ENCODE measurements at regions not wholly inside any gene's neighbourhood (a gene's known extent, or its start where the extent isn't known, plus 50 kb on each side); places are given as distances from the start of the nearest gene placed in this dataset.

DNA sequence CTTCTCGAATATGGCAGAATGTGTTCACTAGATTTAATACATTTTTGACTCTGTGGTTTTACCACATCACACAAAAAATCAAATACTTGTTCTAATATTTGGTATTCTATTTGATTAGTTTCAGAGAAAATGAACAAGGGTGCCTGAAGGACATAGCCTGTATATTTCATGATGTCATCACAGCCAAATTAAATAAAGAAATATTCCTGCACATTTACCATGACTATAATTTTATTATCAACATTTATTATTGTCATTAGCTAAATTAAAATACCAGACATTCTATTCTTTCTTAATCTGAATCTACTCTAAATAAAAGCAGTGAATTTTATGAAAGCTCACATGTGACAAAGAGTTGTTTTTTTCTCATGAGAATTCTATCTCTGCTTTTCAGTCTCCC is 980.5 kb downstream of the PCDH18 start:
- peaks cover 4% of the 10 kb centered on the region; the same call in 1 of the 2 replicates for H3K4me1 ChIP-seq
- no peak overlapping the region for H3K4me3 ChIP-seq (ENCODE audit: low read depth, low read length)
- no peaks in the 10 kb centered on the region for H3K9me3 ChIP-seq
- H3K36me3 ChIP-seq = no peaks in the 10 kb centered on the region
- no peaks in the 10 kb centered on the region for H3K27me3 ChIP-seq
- TF ChIP-seq, protein P1, sequence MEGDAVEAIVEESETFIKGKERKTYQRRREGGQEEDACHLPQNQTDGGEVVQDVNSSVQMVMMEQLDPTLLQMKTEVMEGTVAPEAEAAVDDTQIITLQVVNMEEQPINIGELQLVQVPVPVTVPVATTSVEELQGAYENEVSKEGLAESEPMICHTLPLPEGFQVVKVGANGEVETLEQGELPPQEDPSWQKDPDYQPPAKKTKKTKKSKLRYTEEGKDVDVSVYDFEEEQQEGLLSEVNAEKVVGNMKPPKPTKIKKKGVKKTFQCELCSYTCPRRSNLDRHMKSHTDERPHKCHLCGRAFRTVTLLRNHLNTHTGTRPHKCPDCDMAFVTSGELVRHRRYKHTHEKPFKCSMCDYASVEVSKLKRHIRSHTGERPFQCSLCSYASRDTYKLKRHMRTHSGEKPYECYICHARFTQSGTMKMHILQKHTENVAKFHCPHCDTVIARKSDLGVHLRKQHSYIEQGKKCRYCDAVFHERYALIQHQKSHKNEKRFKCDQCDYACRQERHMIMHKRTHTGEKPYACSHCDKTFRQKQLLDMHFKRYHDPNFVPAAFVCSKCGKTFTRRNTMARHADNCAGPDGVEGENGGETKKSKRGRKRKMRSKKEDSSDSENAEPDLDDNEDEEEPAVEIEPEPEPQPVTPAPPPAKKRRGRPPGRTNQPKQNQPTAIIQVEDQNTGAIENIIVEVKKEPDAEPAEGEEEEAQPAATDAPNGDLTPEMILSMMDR (IDR thresholded peaks at IDR 0.05; ENCODE audit: low read depth, low read length) = no peak
- no peak for DNase-seq

- H3K4me3 ChIP-seq (ENCODE audit: low read depth, low read length) = no peak overlapping the region
- TF ChIP-seq, protein P1 (IDR thresholded peaks at IDR 0.05; ENCODE audit: low read depth, low read length) = no peak
Measured at GRCh38 chr4:136540747-136541146, 991.5 kb downstream of the PCDH18 start.

GRCh38 chr4:136528131-136528530 is 1004.2 kb downstream of the PCDH18 start:
- Histone ChIP-seq H3K36me3 (no peaks in the 10 kb centered on the region), H3K9me3 (no peaks in the 10 kb centered on the region), H3K4me1 (no peaks in the 10 kb centered on the region), H3K27me3 (no peaks in the 10 kb centered on the region), H3K4me3 (ENCODE audit: low read depth, low read length) (no peak overlapping the region)
- DNase-seq = no peak
- TF ChIP-seq, protein P1 (IDR thresholded peaks at IDR 0.05; ENCODE audit: low read depth, low read length) = no peak

More at GRCh38 chr4:136540747-136541146, 991.5 kb downstream of the PCDH18 start:
- Histone ChIP-seq H3K4me1 (peaks cover 5% of the 10 kb centered on the region; the same call in 1 of the 2 replicates), H3K36me3 (no peaks in the 10 kb centered on the region), H3K27me3 (no peaks in the 10 kb centered on the region), H3K9me3 (no peaks in the 10 kb centered on the region)
- no peak for DNase-seq

- H3K9me3 ChIP-seq = no peaks in the 10 kb centered on the region
- no peak overlapping the region for H3K4me3 ChIP-seq (ENCODE audit: low read depth, low read length)
- no peaks in the 10 kb centered on the region for H3K36me3 ChIP-seq
- TF ChIP-seq, protein P1 (IDR thresholded peaks at IDR 0.05; ENCODE audit: low read depth, low read length) = no peak
- H3K4me1 ChIP-seq = no peaks in the 10 kb centered on the region
- no peak for DNase-seq
- H3K27me3 ChIP-seq = no peaks in the 10 kb centered on the region
Measured at GRCh38 chr4:136526517-136526916, 1005.8 kb downstream of the PCDH18 start.

GRCh38 chr4:136524039-136524438 is 1008.3 kb downstream of the PCDH18 start:
- no peaks in the 10 kb centered on the region for H3K27me3 ChIP-seq
- H3K4me1 ChIP-seq = no peaks in the 10 kb centered on the region
- no peak for DNase-seq
- TF ChIP-seq, protein P1 (IDR thresholded peaks at IDR 0.05; ENCODE audit: low read depth, low read length) = no peak
- no peaks in the 10 kb centered on the region for H3K36me3 ChIP-seq
- no peaks in the 10 kb centered on the region for H3K9me3 ChIP-seq
- H3K4me3 ChIP-seq (ENCODE audit: low read depth, low read length) = no peak overlapping the region

DNA sequence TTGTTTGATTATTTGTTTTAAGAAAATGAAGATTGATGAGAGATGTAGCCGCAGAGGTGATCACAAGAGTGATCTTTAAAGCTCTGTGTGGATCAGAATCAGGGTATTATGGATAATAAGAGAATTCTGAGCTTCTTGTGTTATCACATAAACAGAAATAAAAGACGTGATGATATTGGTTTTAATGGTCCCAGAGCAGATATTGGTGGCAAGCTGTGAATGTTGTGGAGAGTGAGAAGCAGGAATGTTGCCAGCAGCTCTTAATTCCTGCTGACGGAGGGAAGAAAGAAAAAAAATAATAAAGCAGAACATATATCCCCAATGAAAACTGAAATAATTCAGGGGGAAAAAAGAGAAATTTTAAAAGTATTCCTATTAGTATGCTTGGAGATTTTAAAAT is 1015.9 kb downstream of the PCDH18 start:
- H3K36me3 ChIP-seq = no peaks in the 10 kb centered on the region
- TF ChIP-seq, protein P1 (IDR thresholded peaks at IDR 0.05; ENCODE audit: low read depth, low read length) = no peak
- DNase-seq = no peak
- H3K9me3 ChIP-seq = no peaks in the 10 kb centered on the region
- H3K27me3 ChIP-seq = no peaks in the 10 kb centered on the region
- H3K4me3 ChIP-seq (ENCODE audit: low read depth, low read length) = no peak overlapping the region
- H3K4me1 ChIP-seq = no peaks in the 10 kb centered on the region

Data from BE2C (cell line).